WERI-Rb-1 (cell line): ENCODE measurements at regions not wholly inside any gene's neighbourhood (a gene's known extent, or its start where the extent isn't known, plus 50 kb on each side); places are given as distances from the start of the nearest gene placed in this dataset.

Experiments
- DNase-seq: peaks from one replicate; pipeline ENCODE4 v3.0.0-alpha.2; 2020
- H3K27ac ChIP-seq: fragments of 250-450 bp; sonication (Bioruptor Pico); 2 replicates; pipeline ENCODE4 v1.5.1; 2020; ENCODE audit warnings: mild to moderate bottlenecking, moderate library complexity
- H3K27me3 ChIP-seq: fragments of 250-450 bp; sonication (Bioruptor Pico); 2 replicates; pipeline ENCODE4 v1.5.1; 2021; ENCODE audit warnings: mild to moderate bottlenecking, low read depth, moderate library complexity; ENCODE audit not compliant: insufficient read depth, severe bottlenecking
- H3K36me3 ChIP-seq: fragments of 250-450 bp; sonication (Bioruptor Pico); 2 replicates; pipeline ENCODE4 v1.5.1; 2020; ENCODE audit warnings: mild to moderate bottlenecking, moderate library complexity
- H3K4me3 ChIP-seq: 2 replicates; pipeline ENCODE4 v1.5.1; 2011; ENCODE audit warnings: low read depth, mild to moderate bottlenecking, control low read depth, low read length
- H3K9me3 ChIP-seq: fragments of 250-450 bp; sonication (Bioruptor Pico); 2 replicates; pipeline ENCODE4 v1.5.1; 2021; ENCODE audit warnings: mild to moderate bottlenecking, moderate library complexity; ENCODE audit not compliant: severe bottlenecking
- TF ChIP-seq, protein P1 (sequence below): IDR thresholded peaks from 2 replicates; pipeline ENCODE4 v1.5.1; 2011; ENCODE audit warnings: low read depth, mild to moderate bottlenecking, control low read depth, inconsistent platforms, low read length

- H3K27ac ChIP-seq = no peak overlapping the region
- H3K27me3 ChIP-seq = no peaks in the 10 kb centered on the region
- H3K4me3 ChIP-seq = no peak overlapping the region
- TF ChIP-seq, protein P1, sequence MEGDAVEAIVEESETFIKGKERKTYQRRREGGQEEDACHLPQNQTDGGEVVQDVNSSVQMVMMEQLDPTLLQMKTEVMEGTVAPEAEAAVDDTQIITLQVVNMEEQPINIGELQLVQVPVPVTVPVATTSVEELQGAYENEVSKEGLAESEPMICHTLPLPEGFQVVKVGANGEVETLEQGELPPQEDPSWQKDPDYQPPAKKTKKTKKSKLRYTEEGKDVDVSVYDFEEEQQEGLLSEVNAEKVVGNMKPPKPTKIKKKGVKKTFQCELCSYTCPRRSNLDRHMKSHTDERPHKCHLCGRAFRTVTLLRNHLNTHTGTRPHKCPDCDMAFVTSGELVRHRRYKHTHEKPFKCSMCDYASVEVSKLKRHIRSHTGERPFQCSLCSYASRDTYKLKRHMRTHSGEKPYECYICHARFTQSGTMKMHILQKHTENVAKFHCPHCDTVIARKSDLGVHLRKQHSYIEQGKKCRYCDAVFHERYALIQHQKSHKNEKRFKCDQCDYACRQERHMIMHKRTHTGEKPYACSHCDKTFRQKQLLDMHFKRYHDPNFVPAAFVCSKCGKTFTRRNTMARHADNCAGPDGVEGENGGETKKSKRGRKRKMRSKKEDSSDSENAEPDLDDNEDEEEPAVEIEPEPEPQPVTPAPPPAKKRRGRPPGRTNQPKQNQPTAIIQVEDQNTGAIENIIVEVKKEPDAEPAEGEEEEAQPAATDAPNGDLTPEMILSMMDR = no peak
- no peaks in the 10 kb centered on the region for H3K9me3 ChIP-seq
- no peak for DNase-seq
- H3K36me3 ChIP-seq = no peaks in the 10 kb centered on the region
These were observed 268.0 kb downstream of the ZEB1 start for GRCh38 chr10:31586723-31587638.

DNA sequence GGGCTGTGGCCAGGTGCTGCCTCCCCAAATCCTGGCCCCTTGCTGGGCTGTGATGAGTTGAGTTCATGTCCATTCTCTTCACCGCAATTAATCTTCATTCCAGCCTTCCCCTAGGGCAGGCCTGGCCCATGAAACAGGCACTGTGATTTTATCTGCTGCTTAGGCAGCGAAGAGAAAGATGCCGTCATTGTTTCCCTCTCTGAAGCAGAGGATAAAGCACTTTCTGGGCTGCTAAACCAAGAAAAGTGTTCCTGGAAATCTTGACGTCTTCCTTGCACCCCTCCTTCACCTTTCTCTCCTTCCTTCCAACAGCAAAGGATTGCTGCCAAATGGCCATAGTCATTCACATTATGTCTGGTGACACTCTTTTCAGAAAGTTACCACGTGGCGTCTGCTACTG lies 265.9 kb downstream of the ZEB1 start:
- no peaks in the 10 kb centered on the region for H3K36me3 ChIP-seq
- DNase-seq = no peak
- TF ChIP-seq, protein P1 = no peak
- no peak overlapping the region for H3K4me3 ChIP-seq
- H3K27ac ChIP-seq = no peak overlapping the region
- H3K27me3 ChIP-seq = no peaks in the 10 kb centered on the region
- no peaks in the 10 kb centered on the region for H3K9me3 ChIP-seq

DNA sequence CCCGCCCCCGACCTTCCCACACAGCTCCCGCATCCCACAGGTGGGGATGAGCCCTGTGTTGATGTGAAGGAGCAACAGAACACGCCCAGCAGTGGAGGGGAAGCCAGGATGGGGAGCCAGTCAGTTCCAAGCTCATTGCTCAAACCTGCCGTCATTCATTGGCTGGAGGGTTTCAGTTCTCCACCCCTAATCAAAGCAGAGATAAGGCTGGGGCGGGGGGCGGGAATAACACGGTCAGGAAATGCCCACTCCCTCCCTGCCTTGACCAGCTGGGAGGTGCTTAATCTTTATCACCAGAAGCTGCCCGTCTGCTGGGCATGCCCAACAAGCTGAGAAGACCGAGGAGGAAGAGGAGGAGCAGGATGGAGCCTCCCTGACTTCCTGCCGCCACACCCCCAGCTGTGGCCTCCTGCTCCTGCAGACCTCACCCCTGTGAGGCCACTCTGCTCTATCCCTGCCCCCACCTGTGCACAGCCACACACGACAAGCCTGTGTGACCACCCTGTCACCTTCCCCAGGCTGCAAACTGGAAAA lies 265.1 kb downstream of the ZEB1 start:
- Histone ChIP-seq H3K27ac (no peak overlapping the region), H3K27me3 (no peaks in the 10 kb centered on the region), H3K4me3 (no peak overlapping the region), H3K36me3 (no peaks in the 10 kb centered on the region), H3K9me3 (no peaks in the 10 kb centered on the region)
- no peak for DNase-seq
- TF ChIP-seq, protein P1 = no peak

- Histone ChIP-seq H3K27me3 (no peaks in the 10 kb centered on the region), H3K27ac (no peak overlapping the region), H3K4me3 (no peak overlapping the region), H3K9me3 (no peaks in the 10 kb centered on the region), H3K36me3 (no peaks in the 10 kb centered on the region)
- TF ChIP-seq, protein P1 = no peak
- no peak for DNase-seq
These were observed 264.3 kb downstream of the ZEB1 start for GRCh38 chr10:31583293-31583692.

DNA sequence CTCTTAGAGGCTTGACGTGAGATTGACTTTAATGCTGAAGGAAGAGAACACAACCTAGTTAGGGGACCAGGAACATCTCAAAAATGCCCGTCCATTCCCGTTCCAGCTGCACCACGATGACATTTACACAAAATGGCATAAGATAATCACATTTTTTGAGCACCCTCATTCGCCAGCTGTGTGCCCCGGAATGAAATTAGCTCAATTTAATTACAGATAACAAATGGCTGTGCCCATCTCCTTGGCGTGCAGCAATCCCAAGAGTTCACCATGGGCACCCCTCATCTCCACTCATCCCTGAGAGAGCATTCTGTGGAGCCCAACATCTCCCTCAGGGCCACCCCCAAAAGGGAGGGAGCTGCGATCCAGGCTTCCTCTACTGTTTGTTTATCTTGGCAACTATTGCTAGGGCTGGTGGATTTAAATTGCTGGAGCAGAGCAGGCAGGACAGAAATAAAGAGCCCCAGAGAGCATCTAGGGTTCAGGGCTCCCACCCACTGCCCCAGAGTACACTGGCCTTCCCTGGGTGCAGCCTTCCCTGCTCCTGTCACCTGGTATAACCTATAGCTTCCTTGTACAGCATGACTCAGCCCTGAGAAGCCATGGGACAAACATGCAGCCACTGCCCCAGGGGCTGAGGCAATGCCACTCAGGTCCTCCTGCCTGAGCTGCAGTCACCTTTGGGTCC lies 263.5 kb downstream of the ZEB1 start:
- Histone ChIP-seq H3K36me3 (no peaks in the 10 kb centered on the region), H3K9me3 (no peaks in the 10 kb centered on the region), H3K27ac (no peak overlapping the region), H3K4me3 (no peak overlapping the region), H3K27me3 (no peaks in the 10 kb centered on the region)
- no peak for DNase-seq
- TF ChIP-seq, protein P1 = no peak
